ENCODE measurements at regions not wholly inside any gene's neighbourhood (a gene's known extent, or its start where the extent isn't known, plus 50 kb on each side); places are given as distances from the start of the nearest gene placed in this dataset.

GRCh38 chr14:96661244-96661969 is 135.8 kb upstream of the VRK1 start:
- TF ChIP-seq, protein P1, sequence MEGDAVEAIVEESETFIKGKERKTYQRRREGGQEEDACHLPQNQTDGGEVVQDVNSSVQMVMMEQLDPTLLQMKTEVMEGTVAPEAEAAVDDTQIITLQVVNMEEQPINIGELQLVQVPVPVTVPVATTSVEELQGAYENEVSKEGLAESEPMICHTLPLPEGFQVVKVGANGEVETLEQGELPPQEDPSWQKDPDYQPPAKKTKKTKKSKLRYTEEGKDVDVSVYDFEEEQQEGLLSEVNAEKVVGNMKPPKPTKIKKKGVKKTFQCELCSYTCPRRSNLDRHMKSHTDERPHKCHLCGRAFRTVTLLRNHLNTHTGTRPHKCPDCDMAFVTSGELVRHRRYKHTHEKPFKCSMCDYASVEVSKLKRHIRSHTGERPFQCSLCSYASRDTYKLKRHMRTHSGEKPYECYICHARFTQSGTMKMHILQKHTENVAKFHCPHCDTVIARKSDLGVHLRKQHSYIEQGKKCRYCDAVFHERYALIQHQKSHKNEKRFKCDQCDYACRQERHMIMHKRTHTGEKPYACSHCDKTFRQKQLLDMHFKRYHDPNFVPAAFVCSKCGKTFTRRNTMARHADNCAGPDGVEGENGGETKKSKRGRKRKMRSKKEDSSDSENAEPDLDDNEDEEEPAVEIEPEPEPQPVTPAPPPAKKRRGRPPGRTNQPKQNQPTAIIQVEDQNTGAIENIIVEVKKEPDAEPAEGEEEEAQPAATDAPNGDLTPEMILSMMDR (conservative IDR thresholded peaks at IDR 0.05; ENCODE audit: low read depth, low read length): no peak
- TF ChIP-seq EZH2 (IDR thresholded peaks at IDR 0.05; ENCODE audit: borderline replicate concordance, low read depth, low read length, poor library complexity, severe bottlenecking): no peak
